Fibroblast of the aortic adventitia (primary cell): ENCODE measurements at regions not wholly inside any gene's neighbourhood (a gene's known extent, or its start where the extent isn't known, plus 50 kb on each side); places are given as distances from the start of the nearest gene placed in this dataset.

Experiments used
- DNase-seq: peaks from one replicate; pipeline ENCODE4 v3.0.0-alpha.2; 2010; ENCODE audit warnings: low read depth
- H3K4me3 ChIP-seq: 2 replicates; pipeline ENCODE4 v1.5.1; 2011; ENCODE audit warnings: low read depth, mild to moderate bottlenecking, control low read depth, low read length, moderate library complexity
- TF ChIP-seq, protein P1 (sequence below): IDR thresholded peaks from 2 replicates; pipeline ENCODE4 v1.5.1; 2011; ENCODE audit warnings: mild to moderate bottlenecking, low read length, control low read depth, inconsistent platforms; ENCODE audit not compliant: insufficient read depth

DNA sequence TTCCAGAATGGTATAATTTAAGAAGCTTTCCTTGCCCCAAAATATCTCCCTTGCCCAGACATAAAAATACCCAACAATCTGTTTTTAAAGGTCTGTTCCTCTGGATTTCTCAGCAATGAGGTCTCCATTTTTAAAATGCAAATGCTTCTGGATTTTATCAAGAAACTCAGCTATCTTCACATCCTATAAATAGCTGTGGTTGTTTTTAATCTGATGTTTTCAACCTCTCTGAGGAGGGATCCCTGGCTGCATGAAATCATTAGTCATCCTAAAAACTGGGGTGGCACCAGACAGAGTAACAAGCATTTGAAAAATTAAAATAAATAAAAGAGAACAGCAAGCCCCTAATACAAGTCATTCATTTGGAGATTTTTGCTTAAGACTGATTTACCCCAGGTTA, 168.5 kb upstream of the ID4 start:
- no peak overlapping the region for H3K4me3 ChIP-seq
- peak; percentile 79 for DNase-seq
- TF ChIP-seq, protein P1, sequence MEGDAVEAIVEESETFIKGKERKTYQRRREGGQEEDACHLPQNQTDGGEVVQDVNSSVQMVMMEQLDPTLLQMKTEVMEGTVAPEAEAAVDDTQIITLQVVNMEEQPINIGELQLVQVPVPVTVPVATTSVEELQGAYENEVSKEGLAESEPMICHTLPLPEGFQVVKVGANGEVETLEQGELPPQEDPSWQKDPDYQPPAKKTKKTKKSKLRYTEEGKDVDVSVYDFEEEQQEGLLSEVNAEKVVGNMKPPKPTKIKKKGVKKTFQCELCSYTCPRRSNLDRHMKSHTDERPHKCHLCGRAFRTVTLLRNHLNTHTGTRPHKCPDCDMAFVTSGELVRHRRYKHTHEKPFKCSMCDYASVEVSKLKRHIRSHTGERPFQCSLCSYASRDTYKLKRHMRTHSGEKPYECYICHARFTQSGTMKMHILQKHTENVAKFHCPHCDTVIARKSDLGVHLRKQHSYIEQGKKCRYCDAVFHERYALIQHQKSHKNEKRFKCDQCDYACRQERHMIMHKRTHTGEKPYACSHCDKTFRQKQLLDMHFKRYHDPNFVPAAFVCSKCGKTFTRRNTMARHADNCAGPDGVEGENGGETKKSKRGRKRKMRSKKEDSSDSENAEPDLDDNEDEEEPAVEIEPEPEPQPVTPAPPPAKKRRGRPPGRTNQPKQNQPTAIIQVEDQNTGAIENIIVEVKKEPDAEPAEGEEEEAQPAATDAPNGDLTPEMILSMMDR, result no peak

DNA sequence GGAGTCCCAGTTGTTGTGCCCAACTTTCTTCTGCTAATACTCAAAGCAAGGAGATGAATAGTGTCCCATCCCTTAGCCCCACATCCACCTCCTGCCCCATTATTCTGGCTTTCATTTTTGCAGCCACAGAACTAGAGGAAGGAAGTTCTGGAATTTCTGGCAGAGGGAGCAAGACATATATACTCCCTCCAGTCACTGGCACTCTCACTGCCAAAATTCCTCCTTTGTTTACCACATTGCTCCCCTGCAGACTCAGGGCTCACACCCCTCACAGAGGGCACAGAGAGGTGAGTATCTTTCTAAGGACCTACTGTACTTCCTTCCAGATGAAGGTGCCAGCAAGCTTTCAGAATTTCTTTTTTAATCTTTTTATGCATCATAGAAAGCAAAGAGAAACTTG, 168.0 kb upstream of the ID4 start:
- DNase-seq, result peak; percentile 85
- H3K4me3 ChIP-seq, result peak overlapping the region; percentile 9
- TF ChIP-seq, protein P1, result no peak

DNA sequence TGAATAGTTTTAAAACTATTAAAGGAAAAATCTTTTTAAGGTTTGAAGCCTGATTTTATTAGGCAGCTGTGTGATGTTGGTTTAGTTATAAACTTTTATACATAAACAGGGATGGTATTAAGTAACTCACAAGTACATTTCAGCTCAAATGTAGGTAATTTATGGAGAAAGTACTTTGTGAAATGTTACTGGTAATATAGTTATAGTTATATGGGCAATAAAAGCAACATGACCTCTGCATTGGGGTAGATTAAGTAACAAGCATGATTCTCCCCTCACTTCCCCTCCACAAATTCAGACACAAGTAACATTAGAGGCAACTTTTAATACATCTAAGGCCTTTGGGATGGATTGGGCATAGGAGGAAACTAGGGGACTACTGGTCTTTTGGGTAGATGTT, 154.3 kb upstream of the ID4 start:
- no peak for DNase-seq
- TF ChIP-seq, protein P1, result no peak
- H3K4me3 ChIP-seq, result no peak overlapping the region

DNA sequence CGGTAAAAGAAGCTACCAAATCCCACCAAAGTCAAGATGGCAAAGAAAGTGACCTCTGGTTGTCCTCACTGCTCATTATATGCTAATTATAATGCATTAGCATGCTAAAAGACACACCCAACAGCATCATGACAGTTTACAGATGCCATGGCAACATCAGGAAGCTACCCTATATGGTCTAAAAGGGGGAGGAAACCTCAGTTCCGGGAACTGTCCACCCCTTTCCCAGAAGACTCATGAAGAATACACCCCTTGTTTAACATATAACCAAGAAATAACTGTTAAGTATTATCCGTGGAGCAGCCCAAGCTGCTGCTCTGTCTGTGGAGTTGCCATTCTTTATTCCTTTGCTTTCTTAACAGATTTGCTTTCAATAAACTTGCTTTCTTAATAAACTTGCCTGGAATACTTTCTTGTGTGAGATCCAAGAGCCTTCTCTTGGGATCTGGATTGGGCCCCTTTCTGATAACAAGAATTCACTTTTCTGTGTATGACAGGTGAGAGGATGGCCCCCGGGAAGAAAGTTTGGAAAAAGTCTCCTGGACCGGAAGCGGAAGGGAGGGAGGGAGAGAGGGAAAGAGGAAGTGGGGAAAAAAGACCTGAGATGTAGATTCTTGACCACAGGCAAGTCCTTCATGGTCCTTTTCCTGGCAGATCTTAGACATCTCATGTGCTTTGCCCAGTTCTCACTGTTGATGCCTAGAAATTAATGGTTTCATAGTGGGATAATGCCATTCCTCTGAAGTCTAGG, 146.7 kb upstream of the ID4 start:
- TF ChIP-seq, protein P1, result no peak
- H3K4me3 ChIP-seq, result no peak overlapping the region
- no peak for DNase-seq

DNA sequence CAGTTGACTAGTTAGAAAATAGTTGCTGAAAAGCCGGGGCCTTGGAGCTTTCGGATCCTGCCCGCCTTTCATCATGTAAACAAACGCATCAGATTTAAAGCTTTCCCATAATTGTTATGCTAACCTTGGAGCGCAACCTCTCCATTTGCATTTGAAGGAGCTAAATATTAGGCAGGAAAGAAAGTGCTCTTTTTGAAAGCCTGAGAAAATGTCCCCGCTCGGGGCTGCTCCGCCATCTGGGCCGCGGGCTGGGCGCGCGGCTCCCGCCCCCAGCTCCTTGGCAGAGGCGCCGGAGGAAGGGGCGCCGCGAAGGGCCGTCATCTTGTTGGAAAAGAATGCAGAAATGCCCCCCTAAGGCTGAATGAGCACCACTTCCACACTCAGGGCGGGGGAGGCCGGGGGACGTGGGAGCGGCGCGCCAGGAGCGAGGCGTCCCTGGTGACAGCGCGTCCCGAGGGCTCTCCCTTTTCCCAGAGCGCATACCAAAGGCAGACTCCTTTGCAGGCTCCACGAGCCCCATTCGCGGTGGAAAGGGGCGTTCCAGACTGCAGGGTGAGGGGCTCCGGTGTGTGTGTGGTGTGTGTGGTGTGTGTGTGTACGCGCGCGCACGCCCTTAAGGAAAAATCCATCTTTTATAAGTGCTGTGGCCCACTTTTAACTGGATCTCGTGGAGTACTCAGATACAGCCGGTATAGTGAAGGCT, 145.6 kb upstream of the ID4 start:
- H3K4me3 ChIP-seq, result peak overlapping the region; percentile 60
- TF ChIP-seq, protein P1, result no peak
- peak; percentile 9 for DNase-seq

DNA sequence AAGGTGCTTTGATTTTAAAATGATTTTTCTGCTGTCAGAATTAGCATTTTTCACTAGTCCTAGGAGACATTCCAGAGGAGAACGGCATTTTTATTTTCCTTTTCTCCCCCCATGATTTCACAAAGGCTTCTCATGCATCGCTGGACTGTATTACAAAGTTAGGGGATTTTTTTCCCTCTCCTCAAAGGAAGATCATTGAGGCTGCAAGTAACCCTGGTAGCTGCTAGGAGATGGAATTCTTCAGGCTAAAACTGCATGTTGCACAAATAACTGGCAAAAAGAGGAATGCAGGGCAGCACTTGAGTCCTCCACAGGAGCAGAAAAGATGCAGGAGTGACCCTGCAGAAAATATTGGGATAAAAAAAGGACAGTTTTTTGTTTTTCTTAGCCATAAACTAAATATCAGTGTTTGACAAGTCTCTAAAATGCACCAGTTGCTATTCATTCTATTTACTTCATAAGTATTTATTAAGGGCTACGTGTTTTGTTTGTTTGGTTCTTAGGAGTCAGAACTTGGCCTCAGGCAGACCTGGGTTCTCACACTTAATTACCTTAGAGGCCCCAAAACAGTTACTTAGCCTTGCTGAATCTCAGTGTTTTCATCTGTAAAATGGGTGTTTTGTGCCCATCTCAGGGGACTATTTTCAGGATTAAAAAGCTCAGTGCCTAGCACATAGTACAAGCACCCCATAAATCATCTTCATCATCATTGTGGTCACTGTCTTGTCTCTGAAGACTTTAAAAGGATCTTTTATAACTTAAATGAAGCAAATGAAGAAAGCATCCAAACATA, 144.5 kb upstream of the ID4 start:
- TF ChIP-seq, protein P1, result no peak
- no peak for DNase-seq
- no peak overlapping the region for H3K4me3 ChIP-seq
